Suppressor macrophage (primary cell): ENCODE measurements at regions not wholly inside any gene's neighbourhood (a gene's known extent, or its start where the extent isn't known, plus 50 kb on each side); places are given as distances from the start of the nearest gene placed in this dataset.
"Not testable (repeated sequence)": the region's sequence is repeated elsewhere in the genome, so short reads cannot be mapped to it uniquely, and the experiment has no call there.

Experiments
- DNase-seq, 4 experiments: peaks; one replicate each; pipeline ENCODE4 v3.0.0-alpha.2; 2020 to 2022

DNA sequence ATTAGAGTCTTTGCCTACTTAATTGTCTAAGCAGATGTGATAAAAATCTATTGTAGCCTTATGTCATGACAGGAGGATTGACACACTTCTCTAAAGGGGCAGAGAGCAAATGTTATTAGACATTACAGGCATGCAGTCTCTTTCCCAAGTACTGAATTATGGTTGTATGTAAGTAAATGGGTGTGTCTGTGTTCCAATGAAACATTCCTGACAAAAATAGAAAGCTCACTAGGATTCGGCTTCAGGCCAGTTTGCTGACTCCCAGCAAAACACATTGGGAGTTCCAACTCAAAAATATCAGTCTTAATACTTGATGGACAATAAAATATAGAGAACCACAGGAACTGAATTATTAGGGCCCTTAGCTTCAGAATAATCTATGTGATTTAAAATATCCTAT, 1480.4 kb downstream of the FAM181B start:
- no peak for DNase-seq

DNA sequence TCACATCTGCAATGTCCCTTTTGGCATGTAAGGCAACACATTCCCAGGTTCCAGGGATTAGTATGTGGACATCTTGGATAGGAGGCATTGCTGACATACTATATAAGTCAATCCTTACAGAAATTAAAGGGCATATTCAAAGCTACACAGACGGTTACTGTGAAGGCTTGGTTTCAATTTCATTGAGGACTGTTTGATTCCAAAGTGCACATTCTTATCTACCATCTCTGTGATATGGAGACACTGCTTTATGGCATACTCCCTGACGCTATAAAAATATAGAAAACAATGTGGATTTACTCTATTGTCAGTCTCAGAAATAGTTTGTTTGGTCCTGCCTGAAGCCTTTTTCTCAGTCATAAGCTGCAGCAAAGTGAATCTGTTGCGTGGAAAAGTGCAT, 1486.7 kb downstream of the FAM181B start:
- no peak for DNase-seq

DNA sequence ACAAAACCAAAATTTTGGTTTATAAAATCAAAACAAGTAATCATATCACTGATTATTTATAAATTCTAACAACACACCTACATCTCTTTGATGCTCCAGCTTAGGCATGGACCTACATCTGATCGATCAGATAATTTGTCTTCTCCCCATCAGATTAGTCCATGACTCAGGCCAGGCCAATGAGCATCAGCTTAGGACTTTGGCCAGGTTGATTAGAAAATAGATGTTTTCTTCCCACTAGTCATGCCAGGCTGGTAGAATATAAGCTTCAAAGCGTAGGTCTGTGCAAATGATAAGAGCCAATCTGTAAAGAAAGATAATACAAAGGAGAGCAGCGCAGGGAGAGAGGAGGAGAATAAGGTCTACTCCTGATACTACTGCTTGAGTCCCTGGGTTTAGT, 1487.9 kb downstream of the FAM181B start:
- no peak for DNase-seq

GRCh38 chr11:81241672-81242275, 1491.9 kb downstream of the FAM181B start:
- no peak for DNase-seq

GRCh38 chr11:81237139-81237538, 1496.5 kb downstream of the FAM181B start:
- DNase-seq: peak; percentile 27 to 53 (median 51)

- not testable (repeated sequence) for DNase-seq
Observed at GRCh38 chr11:81227409-81227808, 1506.3 kb downstream of the FAM181B start.

- DNase-seq: no peak
Observed at GRCh38 chr11:81224396-81224795, 1509.3 kb downstream of the FAM181B start.

- DNase-seq: no peak
Observed at GRCh38 chr11:81222491-81222890, 1511.2 kb downstream of the FAM181B start.

GRCh38 chr11:81220146-81220895, 1513.3 kb downstream of the FAM181B start:
- DNase-seq: no peak

- DNase-seq: no peak
Observed at GRCh38 chr11:81219661-81220060, 1514.0 kb downstream of the FAM181B start.

GRCh38 chr11:81218440-81218839, 1515.2 kb downstream of the FAM181B start:
- DNase-seq: no peak

- DNase-seq: no peak
Observed at GRCh38 chr11:81211050-81211449, 1522.6 kb downstream of the FAM181B start.

DNA sequence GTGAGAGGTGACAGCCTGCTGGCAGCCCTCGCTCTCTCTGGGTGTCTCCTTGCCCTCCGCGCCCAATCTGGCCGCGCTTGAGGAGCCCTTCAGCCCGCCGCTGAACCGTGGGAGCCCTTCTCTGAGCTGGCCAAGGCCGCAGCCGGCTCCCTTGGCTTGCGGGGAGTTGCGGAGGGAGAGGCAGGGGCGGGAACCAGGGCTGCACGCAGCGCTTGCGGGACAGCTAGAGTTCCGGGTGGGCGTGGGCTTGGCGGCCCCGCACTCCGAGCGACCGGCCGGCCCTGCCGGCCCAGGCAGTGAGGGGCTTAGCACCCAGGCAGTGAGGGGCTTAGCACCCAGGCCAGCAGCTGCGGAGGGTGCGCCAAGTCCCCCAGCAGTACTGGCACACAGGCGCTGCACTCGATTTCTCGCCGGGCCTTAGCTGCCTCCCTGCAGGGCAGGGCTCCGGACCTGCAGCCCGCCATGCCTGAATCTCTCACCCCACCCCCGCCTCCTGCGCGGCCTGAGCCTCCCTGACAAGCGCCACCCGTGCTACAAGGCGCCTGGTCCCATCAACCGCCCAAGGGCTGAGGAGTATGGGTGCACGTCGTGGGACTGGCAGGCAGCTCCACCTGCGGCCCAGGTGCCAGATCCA, 1526.1 kb downstream of the FAM181B start:
- DNase-seq: no peak

GRCh38 chr11:81203876-81204275, 1529.8 kb downstream of the FAM181B start:
- no peak for DNase-seq

DNA sequence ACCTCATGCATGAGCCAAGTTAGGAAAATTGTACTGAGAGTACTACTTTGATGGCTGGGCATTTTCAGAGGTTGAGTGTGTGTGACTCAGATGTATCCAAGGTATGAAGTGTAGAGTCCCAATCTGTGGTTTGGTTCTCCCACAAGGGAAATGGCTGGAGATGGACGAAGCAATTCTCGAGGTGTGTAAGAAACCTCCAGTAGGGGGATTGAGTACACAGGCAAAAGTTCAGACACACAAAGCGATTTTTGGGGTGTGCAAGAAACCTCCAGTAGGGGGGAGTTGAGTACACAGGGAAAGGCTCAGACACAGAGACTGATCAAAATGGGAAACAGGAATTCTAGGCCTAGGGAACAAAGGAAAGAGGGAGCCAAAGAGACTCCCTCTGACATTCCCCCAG, 1536.3 kb downstream of the FAM181B start:
- no peak for DNase-seq

- no peak for DNase-seq
Observed at GRCh38 chr11:81192516-81192915, 1541.1 kb downstream of the FAM181B start.

DNA sequence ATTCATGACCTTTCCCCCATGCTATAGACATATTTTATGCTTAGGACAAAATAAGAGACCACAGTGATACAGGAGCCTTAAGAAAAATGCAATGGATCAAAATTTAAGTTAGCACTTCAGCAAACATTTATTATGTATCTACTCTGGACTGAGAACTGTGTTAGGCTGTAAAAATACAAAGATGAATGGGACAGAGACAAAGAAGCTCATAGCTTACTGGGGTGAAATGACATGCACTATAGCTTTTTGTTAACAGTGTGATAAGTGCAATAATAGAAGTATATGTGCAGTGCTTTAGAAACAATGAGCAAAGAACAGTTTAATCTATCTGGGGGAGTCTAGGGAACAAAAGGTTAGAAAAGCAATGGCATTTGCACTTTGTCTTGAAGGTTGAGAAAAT, 1543.1 kb downstream of the FAM181B start:
- no peak for DNase-seq

DNA sequence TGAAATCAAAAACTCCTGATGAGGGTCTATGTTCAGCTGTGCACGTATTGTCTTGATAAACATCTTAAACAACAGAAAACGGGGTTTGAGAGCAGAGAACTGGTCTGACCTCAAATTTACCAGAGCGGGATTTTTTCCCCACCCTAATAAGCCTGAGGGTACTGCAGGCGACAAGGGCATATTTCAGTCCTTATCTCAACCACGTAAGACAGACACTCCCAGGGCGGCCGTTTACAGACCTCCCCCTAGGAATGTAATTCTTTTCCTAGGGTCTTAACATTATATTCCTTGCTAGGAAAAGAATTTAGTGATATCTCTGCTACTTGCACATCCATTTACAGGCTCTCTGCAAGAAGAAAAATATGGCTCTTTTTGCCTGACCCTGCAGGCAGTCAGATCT, 1546.6 kb downstream of the FAM181B start:
- not testable (repeated sequence) for DNase-seq

GRCh38 chr11:81174646-81175330, 1558.9 kb downstream of the FAM181B start:
- DNase-seq: no peak

GRCh38 chr11:81165164-81165563, 1568.5 kb downstream of the FAM181B start:
- no peak for DNase-seq

GRCh38 chr11:81159900-81160299, 1573.8 kb downstream of the FAM181B start:
- DNase-seq: no peak

DNA sequence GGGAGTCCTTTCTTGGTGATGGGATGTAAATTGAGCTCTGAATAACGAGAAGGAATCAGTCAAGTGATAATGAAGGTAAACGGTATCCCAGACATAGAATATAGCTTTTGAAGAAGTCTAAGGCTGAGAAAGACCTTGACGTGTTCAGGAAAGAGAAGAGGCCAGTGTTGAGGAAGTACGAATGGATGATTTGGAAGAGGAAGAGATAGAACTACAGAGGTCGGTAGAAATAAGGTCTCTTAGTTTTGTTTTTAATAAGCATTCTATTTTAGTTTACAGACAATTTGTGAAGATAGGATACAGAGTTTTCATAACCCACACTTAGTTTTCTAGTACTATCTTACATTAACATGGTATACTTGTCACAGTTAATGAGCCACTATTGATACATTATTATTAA, 1598.1 kb downstream of the FAM181B start:
- no peak for DNase-seq

GRCh38 chr11:81129618-81130017, 1604.0 kb downstream of the FAM181B start:
- no peak for DNase-seq
